ENCODE measurements at regions not wholly inside any gene's neighbourhood (a gene's known extent, or its start where the extent isn't known, plus 50 kb on each side); places are given as distances from the start of the nearest gene placed in this dataset.

GRCh38 chr3:194757647-194758061 is 72.0 kb downstream of the FAM43A start:
- TF ChIP-seq EZH2phosphoT487 (IDR thresholded peaks at IDR 0.05; ENCODE audit: borderline replicate concordance) = no peak
- TF ChIP-seq CTCF (conservative IDR thresholded peaks at IDR 0.05; ENCODE audit: low read length) = no peak
- Histone ChIP-seq H3K79me2 (ENCODE audit: insufficient read depth, low read length) (no peaks in the 10 kb centered on the region), H3K9ac (ENCODE audit: low read depth, low read length, poor library complexity, severe bottlenecking) (no peak overlapping the region), H3K9me2 (replicated peaks; ENCODE audit: low read depth, low read length) (no peaks in the 10 kb centered on the region), H3K4me3 (ENCODE audit: low read length, poor library complexity, severe bottlenecking) (no peak overlapping the region), H3F3A (ENCODE audit: low read depth) (no peaks in the 10 kb centered on the region), H4K20me1 (ENCODE audit: insufficient read depth, low read length, poor library complexity, severe bottlenecking) (no peaks in the 10 kb centered on the region), H3K4me1 (ENCODE audit: insufficient read depth, low read length, poor library complexity, severe bottlenecking) (no peaks in the 10 kb centered on the region), H3K36me3 (ENCODE audit: insufficient read depth, low read length) (no peaks in the 10 kb centered on the region), H3K4me2 (ENCODE audit: low read depth, low read length, poor library complexity, severe bottlenecking) (no peak overlapping the region), H3K9me3 (ENCODE audit: insufficient read depth, low read depth, low read length) (no peaks in the 10 kb centered on the region), H2AFZ (ENCODE audit: low read length) (no peak overlapping the region), H3K27me3 (ENCODE audit: insufficient read depth, low read length, poor library complexity, severe bottlenecking) (no peaks in the 10 kb centered on the region)

- no peak overlapping the region for H2AFZ ChIP-seq (ENCODE audit: low read length)
- no peak overlapping the region for H3K4me2 ChIP-seq (ENCODE audit: low read depth, low read length, poor library complexity, severe bottlenecking)
- no peaks in the 10 kb centered on the region for H3K9me3 ChIP-seq (ENCODE audit: insufficient read depth, low read depth, low read length)
- no peaks in the 10 kb centered on the region for H3K9me2 ChIP-seq (replicated peaks; ENCODE audit: low read depth, low read length)
- no peak overlapping the region for H3K4me3 ChIP-seq (ENCODE audit: low read length, poor library complexity, severe bottlenecking)
- no peaks in the 10 kb centered on the region for H3K36me3 ChIP-seq (ENCODE audit: insufficient read depth, low read length)
- H3K4me1 ChIP-seq (ENCODE audit: insufficient read depth, low read length, poor library complexity, severe bottlenecking) = no peaks in the 10 kb centered on the region
- no peaks in the 10 kb centered on the region for H3F3A ChIP-seq (ENCODE audit: low read depth)
- no peaks in the 10 kb centered on the region for H4K20me1 ChIP-seq (ENCODE audit: insufficient read depth, low read length, poor library complexity, severe bottlenecking)
- H3K9ac ChIP-seq (ENCODE audit: low read depth, low read length, poor library complexity, severe bottlenecking) = no peak overlapping the region
- no peaks in the 10 kb centered on the region for H3K79me2 ChIP-seq (ENCODE audit: insufficient read depth, low read length)
- TF ChIP-seq EZH2phosphoT487 (IDR thresholded peaks at IDR 0.05; ENCODE audit: borderline replicate concordance) = no peak
- no peak for TF ChIP-seq CTCF (conservative IDR thresholded peaks at IDR 0.05; ENCODE audit: low read length)
- H3K27me3 ChIP-seq (ENCODE audit: insufficient read depth, low read length, poor library complexity, severe bottlenecking) = no peaks in the 10 kb centered on the region
These were observed 73.0 kb downstream of the FAM43A start for GRCh38 chr3:194758716-194759115.

GRCh38 chr3:194760494-194761137 is 74.9 kb downstream of the FAM43A start:
- Histone ChIP-seq H3K9ac (ENCODE audit: low read depth, low read length, poor library complexity, severe bottlenecking) (no peak overlapping the region), H2AFZ (ENCODE audit: low read length) (no peak overlapping the region), H4K20me1 (ENCODE audit: insufficient read depth, low read length, poor library complexity, severe bottlenecking) (no peaks in the 10 kb centered on the region), H3F3A (ENCODE audit: low read depth) (no peaks in the 10 kb centered on the region), H3K4me2 (ENCODE audit: low read depth, low read length, poor library complexity, severe bottlenecking) (no peak overlapping the region), H3K4me1 (ENCODE audit: insufficient read depth, low read length, poor library complexity, severe bottlenecking) (no peaks in the 10 kb centered on the region), H3K27me3 (ENCODE audit: insufficient read depth, low read length, poor library complexity, severe bottlenecking) (no peaks in the 10 kb centered on the region), H3K9me2 (replicated peaks; ENCODE audit: low read depth, low read length) (no peaks in the 10 kb centered on the region), H3K36me3 (ENCODE audit: insufficient read depth, low read length) (no peaks in the 10 kb centered on the region), H3K79me2 (ENCODE audit: insufficient read depth, low read length) (no peaks in the 10 kb centered on the region), H3K4me3 (ENCODE audit: low read length, poor library complexity, severe bottlenecking) (no peak overlapping the region), H3K9me3 (ENCODE audit: insufficient read depth, low read depth, low read length) (no peaks in the 10 kb centered on the region)
- TF ChIP-seq EZH2phosphoT487 (IDR thresholded peaks at IDR 0.05; ENCODE audit: borderline replicate concordance) = no peak

GRCh38 chr3:194761384-194761783 is 75.7 kb downstream of the FAM43A start:
- no peak overlapping the region for H2AFZ ChIP-seq (ENCODE audit: low read length)
- no peak for TF ChIP-seq EZH2phosphoT487 (IDR thresholded peaks at IDR 0.05; ENCODE audit: borderline replicate concordance)
- no peak for TF ChIP-seq CTCF (conservative IDR thresholded peaks at IDR 0.05; ENCODE audit: low read length)
- H3K9me3 ChIP-seq (ENCODE audit: insufficient read depth, low read depth, low read length) = no peaks in the 10 kb centered on the region
- H3K9me2 ChIP-seq (replicated peaks; ENCODE audit: low read depth, low read length) = no peaks in the 10 kb centered on the region
- no peaks in the 10 kb centered on the region for H3F3A ChIP-seq (ENCODE audit: low read depth)
- H3K79me2 ChIP-seq (ENCODE audit: insufficient read depth, low read length) = no peaks in the 10 kb centered on the region
- no peaks in the 10 kb centered on the region for H3K27me3 ChIP-seq (ENCODE audit: insufficient read depth, low read length, poor library complexity, severe bottlenecking)
- H4K20me1 ChIP-seq (ENCODE audit: insufficient read depth, low read length, poor library complexity, severe bottlenecking) = no peaks in the 10 kb centered on the region
- H3K4me1 ChIP-seq (ENCODE audit: insufficient read depth, low read length, poor library complexity, severe bottlenecking) = no peaks in the 10 kb centered on the region
- H3K36me3 ChIP-seq (ENCODE audit: insufficient read depth, low read length) = no peaks in the 10 kb centered on the region
- H3K4me2 ChIP-seq (ENCODE audit: low read depth, low read length, poor library complexity, severe bottlenecking) = no peak overlapping the region
- no peak overlapping the region for H3K9ac ChIP-seq (ENCODE audit: low read depth, low read length, poor library complexity, severe bottlenecking)
- H3K4me3 ChIP-seq (ENCODE audit: low read length, poor library complexity, severe bottlenecking) = no peak overlapping the region

Measured in Loucy (cell line).